GM12891 (cell line): ENCODE measurements at regions not wholly inside any gene's neighbourhood (a gene's known extent, or its start where the extent isn't known, plus 50 kb on each side); places are given as distances from the start of the nearest gene placed in this dataset.

Experiments used
- DNase-seq: peaks from one replicate; pipeline ENCODE4 v3.0.0; 2011; ENCODE audit warnings: low spot score; ENCODE audit not compliant: insufficient read length
- FAIRE-seq: peaks from 2 replicates; lab custom pipeline; 2011; peaks lifted over from hg19 to GRCh38; lab: Jason Lieb, UNC
- PAX5 ChIP-seq: IDR thresholded peaks from 2 replicates; pipeline ENCODE4 v1.6.1; 2011; ENCODE audit warnings: low read length, moderate library complexity, mild to moderate bottlenecking; ENCODE audit not compliant: insufficient read depth, severe bottlenecking
- POLR2A ChIP-seq: IDR thresholded peaks from 2 replicates; pipeline ENCODE4 v1.6.1; 2011; ENCODE audit warnings: low read depth, low read length, control low read depth
- POLR2AphosphoS5 ChIP-seq: IDR thresholded peaks from 2 replicates; pipeline ENCODE4 v1.6.1; 2011; ENCODE audit warnings: low read depth, low read length, control low read depth
- POU2F2 ChIP-seq: IDR thresholded peaks from 2 replicates; pipeline ENCODE4 v1.6.1; 2011; ENCODE audit warnings: low read depth, mild to moderate bottlenecking, control low read depth, low read length, moderate library complexity
- SPI1 ChIP-seq: IDR thresholded peaks from 2 replicates; pipeline ENCODE4 v1.6.1; 2011; ENCODE audit warnings: low read depth, low read length, control low read depth
- TAF1 ChIP-seq: IDR thresholded peaks from 2 replicates; pipeline ENCODE4 v1.6.1; 2011; ENCODE audit warnings: low read depth, low read length, control low read depth

DNA sequence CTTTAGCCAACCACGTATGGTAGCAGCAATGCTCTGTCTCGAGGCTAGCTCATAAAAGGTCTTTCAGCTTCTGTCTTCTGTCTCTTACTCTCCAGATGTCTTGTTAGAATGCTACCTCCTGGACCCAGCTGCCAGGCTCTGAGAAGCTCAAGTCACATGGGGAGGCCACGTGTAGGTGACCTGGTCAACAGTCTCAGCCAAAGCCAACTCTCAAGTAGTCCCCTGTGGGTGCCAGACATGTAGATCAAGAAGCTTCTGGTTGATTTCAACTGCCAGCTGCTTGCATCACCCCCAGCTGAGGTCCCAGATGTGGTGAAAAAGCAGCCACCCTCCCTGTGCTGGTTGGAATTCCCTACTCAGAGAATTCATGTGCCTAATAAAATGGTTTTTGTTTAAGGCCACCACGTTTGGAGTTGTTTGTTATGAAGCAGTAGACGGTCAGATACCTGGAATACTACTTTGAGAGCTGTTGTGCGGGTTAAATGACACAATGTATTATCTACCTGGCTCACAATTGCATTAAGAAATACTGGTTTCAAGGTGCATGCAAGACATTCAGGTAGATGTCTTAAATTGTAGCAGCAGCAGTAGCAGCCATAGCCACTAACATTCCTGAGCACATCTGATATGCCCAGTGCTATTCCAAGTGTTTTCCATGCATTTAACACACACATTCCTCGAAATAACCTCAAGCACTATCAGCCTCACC, 131.0 kb upstream of the RFC3 start:
- no peak for DNase-seq
- TF ChIP-seq POLR2A (no peak), TAF1 (no peak), POLR2AphosphoS5 (no peak), PAX5 (no peak), SPI1 (no peak), POU2F2 (no peak)
- FAIRE-seq = no peak

DNA sequence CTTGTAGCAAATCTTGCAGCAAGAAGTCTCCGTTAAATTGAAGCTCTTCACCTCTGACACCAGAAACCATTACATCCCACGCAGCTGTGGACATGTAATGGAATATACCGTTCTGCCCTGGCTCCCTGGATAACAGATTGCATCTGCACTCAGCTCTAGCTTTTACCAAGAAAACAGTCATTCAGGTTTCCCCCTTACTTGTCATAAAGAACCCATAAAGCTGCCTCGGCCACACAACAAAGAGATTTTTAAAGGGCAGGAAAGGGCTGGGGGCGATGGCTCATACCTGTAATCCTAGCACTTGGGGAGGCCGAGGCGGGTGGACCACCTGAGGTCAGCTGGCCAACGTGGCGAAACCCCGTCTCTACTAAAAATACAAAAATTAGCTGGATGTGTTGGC, 127.6 kb upstream of the RFC3 start:
- TF ChIP-seq PAX5 (no peak), POLR2A (no peak), SPI1 (no peak), TAF1 (no peak), POLR2AphosphoS5 (no peak), POU2F2 (no peak)
- DNase-seq = no peak
- no peak for FAIRE-seq

GRCh38 chr13:33691980-33692379, 126.0 kb upstream of the RFC3 start:
- FAIRE-seq (no peak), DNase-seq (no peak)
- TF ChIP-seq POLR2A (no peak), POLR2AphosphoS5 (no peak), SPI1 (no peak), PAX5 (no peak), TAF1 (no peak), POU2F2 (no peak)

DNA sequence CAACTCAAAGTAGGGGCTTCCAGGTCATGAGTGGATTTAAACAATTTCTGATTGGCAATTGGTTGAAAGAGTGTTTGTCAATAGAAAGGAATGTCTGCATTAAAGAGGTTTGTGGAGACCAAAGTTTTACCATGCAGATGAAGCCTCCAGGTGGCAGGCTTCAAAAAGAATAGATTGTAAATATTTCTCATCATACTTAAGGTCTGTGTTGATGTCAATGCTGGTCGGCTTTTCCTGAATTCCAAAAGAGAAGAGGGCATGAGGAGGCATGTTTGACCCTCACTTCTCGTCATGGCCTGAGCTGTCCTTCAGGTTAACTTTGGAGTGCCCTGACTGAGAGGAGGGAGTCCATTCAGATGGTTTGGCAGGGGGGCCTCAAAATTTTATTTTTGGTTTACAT, 125.4 kb upstream of the RFC3 start:
- TF ChIP-seq POU2F2 (no peak), TAF1 (no peak), PAX5 (no peak), POLR2A (no peak), POLR2AphosphoS5 (no peak), SPI1 (no peak)
- FAIRE-seq (no peak), DNase-seq (no peak)

- FAIRE-seq (no peak), DNase-seq (no peak)
- TF ChIP-seq POLR2AphosphoS5 (no peak), TAF1 (no peak), POU2F2 (no peak), SPI1 (no peak), PAX5 (no peak), POLR2A (no peak)
Observed at GRCh38 chr13:33694546-33694945, 123.4 kb upstream of the RFC3 start.

DNA sequence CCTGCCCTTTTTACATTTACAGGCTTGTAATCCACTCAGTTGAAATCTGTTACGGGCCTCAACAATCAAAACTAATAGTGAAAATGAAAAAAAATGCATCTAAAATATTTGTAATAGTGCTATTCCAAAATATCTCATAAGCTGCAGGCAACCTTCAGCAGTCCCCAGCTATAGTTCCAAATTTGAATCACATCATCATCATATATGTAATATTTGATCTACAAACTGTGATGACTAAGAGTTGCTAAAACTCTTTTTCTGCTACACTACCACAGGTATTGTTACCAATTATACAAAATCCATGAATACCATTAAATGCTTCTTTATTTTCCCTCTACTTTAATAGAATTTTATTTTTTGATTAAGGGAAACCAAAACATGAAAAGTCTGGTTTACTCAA, 121.4 kb upstream of the RFC3 start:
- FAIRE-seq = no peak
- TF ChIP-seq TAF1 (no peak), POU2F2 (no peak), PAX5 (no peak), SPI1 (no peak), POLR2A (no peak), POLR2AphosphoS5 (no peak)

DNA sequence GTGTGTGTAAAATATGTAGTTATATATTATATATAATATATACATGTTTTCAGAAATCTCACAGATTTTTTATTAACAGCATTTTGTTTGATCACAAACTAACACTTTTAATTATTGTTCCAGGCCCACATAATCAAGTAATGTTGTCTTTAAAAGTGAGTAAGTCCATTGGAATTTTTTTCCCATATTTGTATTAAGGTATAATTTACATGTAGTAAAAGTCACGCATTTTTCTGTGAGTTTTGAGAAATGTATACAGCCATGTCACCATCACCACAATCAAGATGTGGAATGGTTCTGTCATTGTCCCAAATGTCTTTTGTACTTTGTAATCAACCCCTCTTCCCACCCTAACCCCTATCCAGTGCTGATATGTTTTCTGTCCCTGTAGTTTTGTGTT, 120.0 kb upstream of the RFC3 start:
- DNase-seq (no peak), FAIRE-seq (no peak)
- TF ChIP-seq SPI1 (no peak), POU2F2 (no peak)

More for the DNA sequence above, 121.4 kb upstream of the RFC3 start:
- no peak for DNase-seq

DNA sequence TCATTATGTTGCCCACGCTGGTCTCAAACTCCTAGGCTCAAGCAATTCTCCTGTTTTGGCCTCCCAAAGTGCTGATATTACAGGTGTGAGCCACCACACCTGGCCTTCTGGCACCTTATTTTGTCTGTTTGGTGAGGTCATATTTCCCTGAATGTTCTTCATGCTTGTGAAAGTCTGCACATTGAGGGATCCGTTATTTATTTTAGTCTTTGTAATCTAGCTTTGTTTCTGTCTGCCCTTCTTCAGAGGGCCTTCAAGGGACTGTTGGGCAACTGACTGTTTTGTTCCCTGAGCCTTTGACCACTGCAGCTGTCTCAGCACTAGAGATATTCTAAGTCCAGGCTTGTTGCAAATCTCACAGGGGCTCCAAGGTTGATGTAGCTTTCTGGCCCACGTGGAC, 110.5 kb upstream of the RFC3 start:
- no peak for DNase-seq
- FAIRE-seq = no peak
- no peak for TF ChIP-seq PAX5

DNA sequence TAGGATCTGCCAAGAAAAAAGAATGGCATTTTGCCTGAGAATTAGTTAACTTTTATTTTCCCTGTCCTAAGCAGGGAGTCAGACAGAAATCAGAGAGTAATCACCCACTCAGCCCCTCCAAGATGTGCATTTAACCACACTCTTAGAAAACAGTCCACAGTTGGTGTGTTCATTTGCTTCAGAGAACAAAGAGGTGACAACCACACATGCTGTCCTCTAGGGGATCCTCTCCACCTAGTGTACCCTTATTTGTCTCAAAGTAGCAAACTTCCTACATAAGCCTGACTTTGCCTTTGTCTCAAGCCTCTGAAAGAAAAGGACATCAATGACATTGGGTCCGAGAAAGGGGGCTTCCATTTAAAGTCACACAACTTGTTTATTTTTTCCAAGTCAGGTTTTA, 107.0 kb upstream of the RFC3 start:
- no peak for DNase-seq
- no peak for FAIRE-seq
- no peak for TF ChIP-seq POLR2A
- no peak for TF ChIP-seq PAX5
- no peak for TF ChIP-seq POU2F2
- TF ChIP-seq SPI1 = no peak
- TF ChIP-seq TAF1 = no peak
- no peak for TF ChIP-seq POLR2AphosphoS5

GRCh38 chr13:33711436-33711835, 106.5 kb upstream of the RFC3 start:
- DNase-seq = no peak
- TF ChIP-seq SPI1 (no peak), POLR2A (no peak), PAX5 (no peak), TAF1 (no peak)
- no peak for FAIRE-seq
